Cardiac fibroblast (primary cell): ENCODE measurements at regions not wholly inside any gene's neighbourhood (a gene's known extent, or its start where the extent isn't known, plus 50 kb on each side); places are given as distances from the start of the nearest gene placed in this dataset.

Experiments used
- DNase-seq, 2 donors: peaks; one replicate each; pipeline versions ENCODE4 v3.0.0 to v3.0.0-alpha.2; 2010; ENCODE audit warnings: low read depth in 2 of 2
- H3K4me3 ChIP-seq, 2 donors: replicated peaks in 1 of 2; 1 replicate in 1 of 2; 2 replicates in 1 of 2; pipeline ENCODE4 v1.5.1; 2011; ENCODE audit warnings: low read depth in 2 of 2, low read length in 2 of 2, mild to moderate bottlenecking in 2 of 2, moderate library complexity in 1 of 2
- CTCF ChIP-seq: IDR thresholded peaks from one replicate; pipeline ENCODE4 v1.5.1; 2011; ENCODE audit warnings: low read depth, mild to moderate bottlenecking, low read length, inconsistent platforms

- DNase-seq, result no peak
- no peak overlapping the region for H3K4me3 ChIP-seq
- TF ChIP-seq CTCF, result no peak
These were observed 194.8 kb downstream of the KIT start for GRCh38 chr4:54852602-54853001.

GRCh38 chr4:54852054-54852453 lies 194.3 kb downstream of the KIT start:
- no peak for TF ChIP-seq CTCF
- H3K4me3 ChIP-seq, result no peak overlapping the region
- DNase-seq, result no peak

GRCh38 chr4:54844911-54845310 lies 187.2 kb downstream of the KIT start:
- no peak overlapping the region for H3K4me3 ChIP-seq
- no peak for TF ChIP-seq CTCF
- no peak for DNase-seq

- H3K4me3 ChIP-seq, result no peak overlapping the region
- no peak for DNase-seq
- TF ChIP-seq CTCF, result no peak
These were observed 186.2 kb downstream of the KIT start for GRCh38 chr4:54843946-54844345.

GRCh38 chr4:54843106-54843505 lies 185.3 kb downstream of the KIT start:
- no peak for TF ChIP-seq CTCF
- DNase-seq, result no peak
- no peak overlapping the region for H3K4me3 ChIP-seq

- no peak for TF ChIP-seq CTCF
- no peak overlapping the region for H3K4me3 ChIP-seq
- DNase-seq, result no peak
These were observed 184.9 kb downstream of the KIT start for GRCh38 chr4:54842656-54843055.

- TF ChIP-seq CTCF, result no peak
- DNase-seq, result no peak
- H3K4me3 ChIP-seq, result no peak overlapping the region
These were observed 184.5 kb downstream of the KIT start for GRCh38 chr4:54842226-54842625.
